PC-3 (cell line): ENCODE measurements at regions not wholly inside any gene's neighbourhood (a gene's known extent, or its start where the extent isn't known, plus 50 kb on each side); places are given as distances from the start of the nearest gene placed in this dataset.

Experiments used
- ATAC-seq: fragments of 200-7000 bp; cut with Tn5 transposase; 2 replicates; pipeline ENCODE4 v1.9.1; 2020; ENCODE audit warnings: mild to moderate bottlenecking, moderate library complexity
- BruUV-seq: library from RNA; stranded (reverse); fragments of 400-500 nt; replicated peaks from 2 replicates; lab custom pipeline; 2021; lab: Mats Ljungman, UMichigan
- CTCF ChIA-PET: fragments of 300-600 bp; sonication (Branson Sonifier 250); formaldehyde crosslinking; loops from one replicate; lab custom pipeline; 2022; ENCODE audit warnings: antibody characterized with exemption; lab: Charles Lee
- POLR2A ChIA-PET: fragments of 300-600 bp; sonication (Branson Sonifier 250); formaldehyde crosslinking; loops from one replicate; lab custom pipeline; 2022; ENCODE audit warnings: antibody characterized with exemption; ENCODE audit not compliant: unreplicated experiment; lab: Charles Lee
- DNase-seq: peaks from one replicate; pipeline ENCODE4 v3.0.0-alpha.2; 2015
- H2AFZ ChIP-seq: fragments of 300-600 bp; sonication (generic); 2 replicates; pipeline ENCODE4 v1.6.0; 2016; ENCODE audit warnings: antibody characterized with exemption, low read length
- H3F3A ChIP-seq: fragments of 300-600 bp; sonication (generic); one replicate; pipeline ENCODE4 v1.6.0; 2017; ENCODE audit warnings: antibody characterized with exemption, low read length, control low read depth, mild to moderate bottlenecking; ENCODE audit not compliant: unreplicated experiment
- H3K27ac ChIP-seq: fragments of 300-600 bp; sonication (generic); 2 replicates; pipeline ENCODE4 v1.5.1; 2016; ENCODE audit warnings: mild to moderate bottlenecking, low read length
- H3K27me3 ChIP-seq: fragments of 300-600 bp; sonication (generic); 2 replicates; pipeline ENCODE4 v1.6.1; 2016; ENCODE audit warnings: low read length, mixed read lengths
- H3K36me3 ChIP-seq: fragments of 300-600 bp; sonication (generic); 2 replicates; pipeline ENCODE4 v1.6.1; 2016; ENCODE audit warnings: low read depth, mixed run types, low read length, mixed read lengths
- H3K4me1 ChIP-seq: fragments of 300-600 bp; sonication (generic); 2 replicates; pipeline ENCODE4 v1.5.1; 2016; ENCODE audit warnings: low read length; ENCODE audit not compliant: insufficient read depth
- H3K4me2 ChIP-seq: fragments of 300-600 bp; sonication (generic); 2 replicates; pipeline ENCODE4 v1.6.0; 2016; ENCODE audit warnings: low read length
- H3K4me3 ChIP-seq: fragments of 300-600 bp; sonication (generic); 2 replicates; pipeline ENCODE4 v1.5.1; 2016; ENCODE audit warnings: mild to moderate bottlenecking, low read length, mixed read lengths
- H3K79me2 ChIP-seq: fragments of 300-600 bp; sonication (generic); 2 replicates; pipeline ENCODE4 v1.6.1; 2017; ENCODE audit warnings: low read length, mixed read lengths
- H3K9ac ChIP-seq: fragments of 300-600 bp; sonication (generic); 2 replicates; pipeline ENCODE4 v1.6.0; 2016; ENCODE audit warnings: mild to moderate bottlenecking, low read length
- H3K9me2 ChIP-seq: fragments of 300-600 bp; sonication (generic); replicated peaks from 2 replicates; pipeline ENCODE4 v1.6.1; 2016; ENCODE audit warnings: mixed run types, low read length, mixed read lengths
- H3K9me3 ChIP-seq: fragments of 300-600 bp; sonication (generic); 2 replicates; pipeline ENCODE4 v1.6.1; 2016; ENCODE audit warnings: low read length, mixed read lengths
- H4K20me1 ChIP-seq: fragments of 300-600 bp; sonication (generic); 2 replicates; pipeline ENCODE4 v1.6.1; 2016; ENCODE audit warnings: low read length, mixed read lengths
- EZH2 ChIP-seq: fragments of 300-600 bp; sonication (generic); IDR thresholded peaks from one replicate; pipeline ENCODE4 v1.6.1; 2017; ENCODE audit warnings: antibody characterized with exemption, mild to moderate bottlenecking, low read length; ENCODE audit not compliant: unreplicated experiment
- EZH2phosphoT487 ChIP-seq: fragments of 300-600 bp; sonication (generic); IDR thresholded peaks from 2 replicates; pipeline ENCODE4 v1.6.1; 2018; ENCODE audit warnings: mild to moderate bottlenecking, antibody characterized with exemption, low read length, borderline replicate concordance
- intact Hi-C: fragments of 100-400 bp; cut with micrococcal nuclease; formaldehyde crosslinking; loops from 2 replicates; pipeline ENCODE4 v1.9.0; 2023
- TF ChIP-seq, protein P1 (sequence below): fragments of 300-600 bp; sonication (generic); conservative IDR thresholded peaks from 2 replicates; pipeline ENCODE4 v1.5.1; 2017; ENCODE audit warnings: antibody characterized with exemption, low read depth, mild to moderate bottlenecking, low read length

- Histone ChIP-seq H3K9ac (no peak overlapping the region), H3K4me2 (no peak overlapping the region), H3K27ac (no peak overlapping the region), H3K9me2 (no peaks in the 10 kb centered on the region), H3K36me3 (no peaks in the 10 kb centered on the region), H2AFZ (no peak overlapping the region), H3K4me3 (no peak overlapping the region), H3K27me3 (no peaks in the 10 kb centered on the region), H3K79me2 (no peaks in the 10 kb centered on the region), H3K9me3 (no peaks in the 10 kb centered on the region), H3K4me1 (no peaks in the 10 kb centered on the region; the same call in none of the 2 replicates), H4K20me1 (no peaks in the 10 kb centered on the region), H3F3A (no peaks in the 10 kb centered on the region)
- no peak for DNase-seq
- POLR2A ChIA-PET, result no interaction called here
- CTCF ChIA-PET, result no interaction called here
- ATAC-seq, result no peak
- intact Hi-C loops, result no loop called here
- no TSS peak for BruUV-seq
- TF ChIP-seq EZH2 (no peak), EZH2phosphoT487 (no peak)
- TF ChIP-seq, protein P1, sequence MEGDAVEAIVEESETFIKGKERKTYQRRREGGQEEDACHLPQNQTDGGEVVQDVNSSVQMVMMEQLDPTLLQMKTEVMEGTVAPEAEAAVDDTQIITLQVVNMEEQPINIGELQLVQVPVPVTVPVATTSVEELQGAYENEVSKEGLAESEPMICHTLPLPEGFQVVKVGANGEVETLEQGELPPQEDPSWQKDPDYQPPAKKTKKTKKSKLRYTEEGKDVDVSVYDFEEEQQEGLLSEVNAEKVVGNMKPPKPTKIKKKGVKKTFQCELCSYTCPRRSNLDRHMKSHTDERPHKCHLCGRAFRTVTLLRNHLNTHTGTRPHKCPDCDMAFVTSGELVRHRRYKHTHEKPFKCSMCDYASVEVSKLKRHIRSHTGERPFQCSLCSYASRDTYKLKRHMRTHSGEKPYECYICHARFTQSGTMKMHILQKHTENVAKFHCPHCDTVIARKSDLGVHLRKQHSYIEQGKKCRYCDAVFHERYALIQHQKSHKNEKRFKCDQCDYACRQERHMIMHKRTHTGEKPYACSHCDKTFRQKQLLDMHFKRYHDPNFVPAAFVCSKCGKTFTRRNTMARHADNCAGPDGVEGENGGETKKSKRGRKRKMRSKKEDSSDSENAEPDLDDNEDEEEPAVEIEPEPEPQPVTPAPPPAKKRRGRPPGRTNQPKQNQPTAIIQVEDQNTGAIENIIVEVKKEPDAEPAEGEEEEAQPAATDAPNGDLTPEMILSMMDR, result no peak
Observed at GRCh38 chr13:33508060-33508459, 222.5 kb upstream of the STARD13 start.

- H3K4me1 ChIP-seq, result no peaks in the 10 kb centered on the region; the same call in none of the 2 replicates
- CTCF ChIA-PET, result no interaction called here
Observed at GRCh38 chr13:33509642-33510229, 224.2 kb upstream of the STARD13 start.

More at GRCh38 chr13:33509642-33510229, 224.2 kb upstream of the STARD13 start:
- intact Hi-C loops, result no loop called here
- no peak overlapping the region for H3K4me2 ChIP-seq
- H3K4me3 ChIP-seq, result no peak overlapping the region
- no peak overlapping the region for H3K27ac ChIP-seq
- DNase-seq (peak; percentile 23), ATAC-seq (no peak)
- H3K36me3 ChIP-seq, result no peaks in the 10 kb centered on the region
- POLR2A ChIA-PET, result no interaction called here
- H3F3A ChIP-seq, result no peaks in the 10 kb centered on the region
- BruUV-seq, result no TSS peak
- H3K79me2 ChIP-seq, result no peaks in the 10 kb centered on the region
- H3K9me2 ChIP-seq, result no peaks in the 10 kb centered on the region
- H3K9me3 ChIP-seq, result no peaks in the 10 kb centered on the region
- no peaks in the 10 kb centered on the region for H3K27me3 ChIP-seq
- H3K9ac ChIP-seq, result no peak overlapping the region
- no peaks in the 10 kb centered on the region for H4K20me1 ChIP-seq
- H2AFZ ChIP-seq, result no peak overlapping the region; the same call in 1 of the 2 replicates
- TF ChIP-seq, protein P1, result no peak
- TF ChIP-seq EZH2 (no peak), EZH2phosphoT487 (no peak)
